H1 (cell line): ENCODE measurements at regions not wholly inside any gene's neighbourhood (a gene's known extent, or its start where the extent isn't known, plus 50 kb on each side); places are given as distances from the start of the nearest gene placed in this dataset.

Source experiments
- EP300 ChIP-seq, 2 experiments: IDR thresholded peaks; 1 replicate in 1 of 2; 2 replicates in 1 of 2; pipeline ENCODE4 v1.6.1; 2011 to 2012; ENCODE audit warnings: low read depth in 2 of 2, low read length in 2 of 2, mild to moderate bottlenecking in 2 of 2, borderline replicate concordance in 1 of 2, inconsistent platforms in 1 of 2, moderate library complexity in 1 of 2
- HDAC6 ChIP-seq: IDR thresholded peaks from one replicate; pipeline ENCODE4 v1.7.1; 2012; ENCODE audit warnings: low read depth, mild to moderate bottlenecking, inconsistent platforms, low read length, moderate library complexity
- SIX5 ChIP-seq: IDR thresholded peaks from 2 replicates; pipeline ENCODE4 v1.6.1; 2011; ENCODE audit warnings: mild to moderate bottlenecking, low read depth, low read length
- SP1 ChIP-seq: IDR thresholded peaks from 2 replicates; pipeline ENCODE4 v1.6.1; 2011; ENCODE audit warnings: low read depth, low read length
- SUZ12 ChIP-seq: fragments of 200-600 bp; sonication (generic); IDR thresholded peaks from 2 replicates; pipeline ENCODE4 v1.6.1; 2012; ENCODE audit warnings: mild to moderate bottlenecking, inconsistent platforms, low read length, moderate library complexity, mixed read lengths
- TF ChIP-seq, protein P1 (sequence below): IDR thresholded peaks from 2 replicates; pipeline ENCODE4 v1.6.1; 2012; ENCODE audit warnings: inconsistent platforms

DNA sequence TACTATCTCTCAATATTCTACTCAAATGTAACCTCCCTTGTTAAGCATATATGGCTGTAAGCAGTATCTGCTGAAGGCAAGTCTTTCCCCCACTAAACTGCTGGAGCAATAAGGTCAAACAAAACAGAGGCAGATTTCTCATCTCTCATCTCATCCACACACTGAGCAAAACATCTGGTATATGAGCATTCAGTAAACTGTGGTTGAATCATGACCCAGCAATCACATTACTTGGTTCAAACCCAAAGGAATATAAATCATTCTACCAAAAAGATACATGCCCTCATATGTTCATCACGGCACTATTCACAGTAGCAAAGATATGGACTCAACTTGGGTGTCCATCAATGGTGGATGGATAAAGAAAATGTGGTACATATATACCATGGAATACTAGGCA is 344.4 kb downstream of the SUCLA2 start (continued):
- TF ChIP-seq SUZ12 (no peak), HDAC6 (no peak), EP300 (IDR thresholded peaks at IDR 0.05; ENCODE audit: borderline replicate concordance in 1 of 2, low read depth in 2 of 2, low read length in 2 of 2) (no peak), SIX5 (no peak), SP1 (no peak)
- TF ChIP-seq, protein P1, sequence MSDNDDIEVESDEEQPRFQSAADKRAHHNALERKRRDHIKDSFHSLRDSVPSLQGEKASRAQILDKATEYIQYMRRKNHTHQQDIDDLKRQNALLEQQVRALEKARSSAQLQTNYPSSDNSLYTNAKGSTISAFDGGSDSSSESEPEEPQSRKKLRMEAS, result no peak
